ENCODE measurements at regions not wholly inside any gene's neighbourhood (a gene's known extent, or its start where the extent isn't known, plus 50 kb on each side); places are given as distances from the start of the nearest gene placed in this dataset.

- no peak for DNase-seq (ENCODE audit: low spot score)
These were observed 229.6 kb upstream of the CDH2 start for GRCh38 chr18:28406533-28406932.

GRCh38 chr18:28404694-28405093, 227.8 kb upstream of the CDH2 start:
- no peak for DNase-seq (ENCODE audit: low spot score)

DNA sequence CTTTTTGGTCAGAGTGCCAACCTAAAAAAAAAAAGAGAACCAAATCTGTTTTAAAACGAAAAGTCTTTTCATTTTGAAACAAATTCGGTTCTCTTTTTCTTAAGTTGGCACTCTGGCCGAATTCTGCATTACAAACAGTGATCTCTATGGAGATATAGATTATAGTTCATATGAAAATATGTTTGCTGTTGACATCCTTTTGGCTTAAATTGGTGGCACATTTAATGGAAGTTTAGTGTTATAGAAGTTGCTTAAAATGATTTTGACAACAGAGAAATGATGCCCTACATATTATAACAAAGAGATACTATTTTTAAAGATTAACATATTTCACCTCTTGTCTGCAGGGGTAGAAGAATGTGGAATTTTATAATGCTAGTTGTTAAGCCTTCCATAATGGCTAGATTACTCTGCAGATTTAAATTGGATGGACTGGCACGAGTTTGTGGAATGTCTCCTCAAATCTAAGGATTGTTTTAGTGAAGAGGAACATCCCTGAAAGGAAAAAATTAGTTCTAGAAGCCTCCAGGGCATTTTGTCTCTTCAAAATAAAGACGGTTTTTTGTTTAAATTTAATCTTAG, 222.9 kb upstream of the CDH2 start:
- no peak for DNase-seq (ENCODE audit: low spot score)

DNA sequence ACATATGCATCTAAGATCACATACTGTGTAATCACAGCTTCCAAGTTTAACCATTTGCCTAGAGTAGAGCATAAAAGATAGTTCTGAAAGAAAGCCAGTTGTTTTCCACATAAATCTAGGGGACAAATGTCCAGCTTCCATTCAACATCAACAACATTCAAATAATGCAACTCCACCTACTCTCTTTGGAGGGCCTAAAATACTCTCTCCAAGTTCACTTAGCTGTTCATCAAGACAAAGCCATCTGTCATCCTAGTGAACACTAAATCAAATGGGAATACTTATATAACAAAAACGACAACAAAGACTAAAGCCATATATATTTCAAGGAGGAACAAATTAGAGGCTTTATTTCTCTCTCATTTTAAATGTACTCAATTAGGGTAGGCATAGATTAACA, 221.5 kb upstream of the CDH2 start:
- no peak for DNase-seq (ENCODE audit: low spot score)

GRCh38 chr18:28390022-28390421, 213.1 kb upstream of the CDH2 start:
- no peak for DNase-seq (ENCODE audit: low spot score)

- DNase-seq (ENCODE audit: low spot score): no peak
These were observed 205.4 kb upstream of the CDH2 start for GRCh38 chr18:28382215-28382879.

DNA sequence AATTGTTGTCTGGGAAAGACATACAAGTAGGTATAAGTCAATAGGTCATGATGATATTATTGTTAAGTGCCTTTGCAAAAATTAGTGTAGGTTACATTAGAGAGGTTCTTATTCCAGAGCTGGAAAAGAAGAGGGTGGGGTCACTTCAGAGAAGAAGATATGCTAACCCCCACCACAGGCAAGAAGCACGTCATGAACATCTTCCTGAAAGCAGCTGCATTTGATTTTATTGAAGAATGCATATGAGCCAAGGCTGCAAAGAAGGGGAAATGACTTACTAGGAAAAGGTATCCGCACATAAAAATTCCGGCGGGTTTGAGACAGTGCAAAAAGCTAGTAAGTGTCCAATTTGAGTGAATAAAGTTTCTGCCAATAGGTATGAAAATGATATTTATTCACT, 195.3 kb upstream of the CDH2 start:
- DNase-seq (ENCODE audit: low spot score): no peak

DNA sequence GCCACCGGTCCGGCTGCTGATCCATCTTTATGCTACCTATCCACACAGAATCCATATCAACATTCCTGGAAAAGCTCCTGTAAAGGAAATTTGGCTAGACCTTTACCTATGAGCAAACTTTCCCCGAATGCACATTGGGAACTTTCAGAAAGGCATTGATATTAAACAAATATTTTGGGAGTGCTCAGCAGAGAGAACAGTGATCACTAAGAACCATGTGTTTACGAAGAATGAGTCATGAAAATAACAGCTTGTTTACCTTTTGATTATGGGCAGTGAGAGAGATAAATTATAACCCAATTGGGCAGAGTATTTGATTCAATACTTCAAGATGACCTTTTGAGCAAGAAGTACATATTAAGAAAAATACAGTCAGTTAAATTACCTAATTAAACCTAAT, 189.7 kb upstream of the CDH2 start:
- no peak for DNase-seq (ENCODE audit: low spot score)

GRCh38 chr18:28365411-28365831, 188.5 kb upstream of the CDH2 start:
- no peak for DNase-seq (ENCODE audit: low spot score)

GRCh38 chr18:28363124-28363523, 186.2 kb upstream of the CDH2 start:
- no peak for DNase-seq (ENCODE audit: low spot score)

DNA sequence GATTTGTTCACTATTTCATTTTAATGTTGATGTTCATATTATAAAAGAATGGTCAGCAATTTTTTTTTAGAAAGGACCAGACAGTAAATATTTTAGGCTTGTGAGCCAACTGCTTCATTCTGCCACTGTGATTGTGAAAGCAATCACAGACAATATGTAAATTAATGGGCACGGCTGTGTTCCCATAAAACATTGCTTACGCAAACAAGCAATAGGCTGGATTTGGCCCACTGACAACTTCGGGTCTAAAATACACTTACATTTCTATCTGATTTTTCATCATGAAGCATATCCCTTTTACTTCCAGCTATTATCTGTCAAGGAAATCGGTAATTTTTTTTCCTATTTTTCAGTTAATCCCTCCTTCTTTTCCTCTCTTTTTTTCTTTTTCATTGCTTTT, 182.2 kb upstream of the CDH2 start:
- DNase-seq (ENCODE audit: low spot score): no peak

DNA sequence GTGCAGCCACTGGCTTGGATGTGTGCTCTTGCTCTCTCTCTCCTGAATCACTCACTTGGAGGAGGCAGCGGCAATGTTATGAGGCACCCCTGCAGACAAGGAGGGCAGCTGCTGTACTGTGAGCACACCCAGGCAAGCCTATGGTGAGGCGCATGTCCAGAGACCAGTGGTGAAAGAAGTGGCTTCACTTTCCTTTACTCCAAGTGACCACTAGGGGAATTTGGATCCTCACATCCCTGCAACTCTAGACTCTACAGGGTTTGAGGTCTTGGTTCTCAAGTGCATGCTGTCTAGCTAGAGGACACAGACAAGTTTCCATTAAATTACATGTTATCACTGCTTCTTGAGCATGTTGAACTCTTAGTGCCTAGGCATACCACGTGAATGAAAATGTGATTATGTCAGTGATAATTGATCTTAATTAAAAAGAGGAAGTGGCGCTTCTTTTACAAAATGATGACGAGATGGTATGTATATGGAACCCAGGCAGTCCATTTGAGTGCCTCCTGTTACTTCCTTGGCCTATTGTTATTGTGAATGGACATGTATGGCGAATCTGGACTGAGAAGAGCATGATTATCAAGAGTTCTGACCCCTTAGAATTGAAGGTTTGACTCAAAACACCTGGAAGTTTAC, 181.0 kb upstream of the CDH2 start:
- DNase-seq (ENCODE audit: low spot score): no peak

DNA sequence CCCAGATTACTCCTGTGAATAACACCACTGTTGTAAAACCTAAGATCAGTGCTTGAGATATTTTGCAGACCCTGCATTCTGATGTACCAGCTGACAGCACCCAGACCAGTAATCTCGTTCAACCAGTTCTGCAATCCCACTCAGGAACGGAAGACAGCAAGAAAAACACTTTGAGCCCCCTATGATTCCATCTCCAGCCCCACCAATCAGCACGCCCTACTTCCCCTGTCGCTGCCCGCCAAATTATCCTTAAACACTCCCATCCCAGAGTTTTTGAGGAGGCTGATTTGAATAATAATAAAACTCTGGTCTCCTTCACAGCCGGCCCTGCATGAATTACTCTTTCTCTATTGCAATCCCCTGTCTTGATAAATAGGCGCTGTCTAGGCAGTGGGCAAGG, 173.9 kb upstream of the CDH2 start:
- DNase-seq (ENCODE audit: low spot score): no peak

DNA sequence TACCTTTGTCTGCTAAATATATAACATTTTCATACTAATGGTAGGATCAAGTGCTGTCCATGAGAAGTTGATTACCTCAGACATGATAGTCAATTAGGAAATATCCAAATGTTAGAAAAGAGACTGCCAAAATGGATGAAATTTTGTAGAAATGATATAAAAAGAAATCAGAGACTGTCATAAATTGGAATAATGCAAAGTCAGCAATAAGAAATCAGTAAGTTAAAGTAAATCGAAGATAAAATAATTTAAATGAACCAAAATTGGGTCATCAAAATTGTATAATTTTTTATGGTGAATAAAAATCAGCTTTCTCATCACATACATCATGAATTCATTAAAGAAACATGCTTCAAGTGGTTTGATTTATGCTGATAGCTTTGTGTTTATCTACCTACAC, 165.3 kb upstream of the CDH2 start:
- DNase-seq (ENCODE audit: low spot score): no peak

DNA sequence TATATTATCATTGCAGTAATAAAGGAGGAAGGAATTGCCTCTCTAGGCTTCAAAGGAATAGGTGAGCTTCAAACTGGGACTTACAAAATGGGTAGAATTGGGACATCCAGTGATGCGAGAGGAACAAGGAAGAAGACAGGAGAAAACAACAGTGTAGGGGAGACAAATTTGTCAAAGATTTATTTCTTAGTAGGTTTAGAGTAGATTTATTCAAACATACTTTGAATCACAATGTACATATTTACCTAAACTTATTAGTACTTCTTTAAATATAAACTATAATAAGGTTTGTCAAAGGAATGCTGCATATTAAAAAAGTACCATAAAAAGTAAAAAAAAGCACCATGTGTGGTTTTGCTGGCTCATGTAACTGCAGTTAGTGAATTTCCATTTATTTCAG, 161.4 kb upstream of the CDH2 start:
- DNase-seq (ENCODE audit: low spot score): no peak

GRCh38 chr18:28334516-28334915, 157.6 kb upstream of the CDH2 start:
- DNase-seq (ENCODE audit: low spot score): no peak

- no peak for DNase-seq (ENCODE audit: low spot score)
These were observed 155.1 kb upstream of the CDH2 start for GRCh38 chr18:28332071-28332470.

DNA sequence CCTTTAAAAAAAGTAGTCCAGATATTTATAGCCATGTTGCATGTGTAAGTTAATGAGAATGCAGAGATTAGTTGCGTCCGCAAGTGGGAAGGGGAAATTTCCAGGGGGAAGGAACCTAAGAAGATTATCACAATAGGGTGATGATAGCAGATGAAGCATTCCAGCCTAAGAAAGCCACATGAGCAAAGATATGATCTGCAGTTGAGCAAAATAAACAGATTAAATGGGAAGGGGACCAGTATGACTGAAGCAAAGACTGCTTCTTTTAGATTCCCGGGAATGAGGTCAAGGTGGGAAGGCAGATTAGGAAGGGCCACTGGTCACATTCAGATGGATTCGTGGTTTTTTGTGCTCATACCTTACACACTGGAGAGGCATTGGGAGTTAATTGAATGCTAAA, 154.6 kb upstream of the CDH2 start:
- no peak for DNase-seq (ENCODE audit: low spot score)

DNA sequence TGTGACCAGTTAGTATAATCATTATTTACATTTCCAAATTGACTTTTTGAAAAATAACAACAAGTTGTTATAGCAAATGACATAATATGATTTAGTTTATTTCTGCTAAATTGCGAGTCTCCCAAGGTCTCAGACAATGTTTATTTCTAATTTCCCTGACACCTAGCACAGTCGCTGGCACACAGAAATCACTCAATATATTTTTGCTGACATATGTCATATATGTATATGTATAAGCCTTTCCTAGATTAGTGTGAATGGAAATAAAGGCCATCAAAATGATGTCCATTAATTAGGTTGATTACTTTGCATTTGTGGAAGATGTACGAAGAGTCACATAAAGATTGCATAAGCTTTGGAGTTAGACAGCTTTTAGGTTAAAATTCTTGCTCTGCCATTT, 136.7 kb upstream of the CDH2 start:
- DNase-seq (ENCODE audit: low spot score): no peak

- no peak for DNase-seq (ENCODE audit: low spot score)
These were observed 111.9 kb upstream of the CDH2 start for GRCh38 chr18:28288784-28289183.

GRCh38 chr18:28287146-28287545, 110.2 kb upstream of the CDH2 start:
- DNase-seq (ENCODE audit: low spot score): no peak

DNA sequence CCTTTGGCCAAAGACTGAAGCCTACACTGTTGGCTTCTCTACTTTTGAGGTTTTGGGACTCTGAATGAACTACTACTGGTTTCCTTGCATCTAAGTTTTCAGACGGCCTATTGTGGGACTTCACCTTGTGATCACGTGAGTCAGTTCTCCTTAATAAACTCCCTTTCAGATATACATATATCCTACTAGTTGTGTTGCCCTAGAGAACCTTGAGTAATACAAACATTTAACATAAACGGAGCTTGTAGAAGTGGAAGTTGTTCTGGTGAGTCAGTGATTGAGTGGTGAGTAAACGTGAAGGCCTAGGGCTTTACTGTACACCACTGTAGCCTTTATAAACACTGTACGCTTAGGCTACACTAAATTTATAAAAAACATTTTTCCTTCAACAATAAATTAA, 107.2 kb upstream of the CDH2 start:
- DNase-seq (ENCODE audit: low spot score): no peak

- DNase-seq (ENCODE audit: low spot score): no peak
These were observed 104.5 kb upstream of the CDH2 start for GRCh38 chr18:28281400-28281799.

DNA sequence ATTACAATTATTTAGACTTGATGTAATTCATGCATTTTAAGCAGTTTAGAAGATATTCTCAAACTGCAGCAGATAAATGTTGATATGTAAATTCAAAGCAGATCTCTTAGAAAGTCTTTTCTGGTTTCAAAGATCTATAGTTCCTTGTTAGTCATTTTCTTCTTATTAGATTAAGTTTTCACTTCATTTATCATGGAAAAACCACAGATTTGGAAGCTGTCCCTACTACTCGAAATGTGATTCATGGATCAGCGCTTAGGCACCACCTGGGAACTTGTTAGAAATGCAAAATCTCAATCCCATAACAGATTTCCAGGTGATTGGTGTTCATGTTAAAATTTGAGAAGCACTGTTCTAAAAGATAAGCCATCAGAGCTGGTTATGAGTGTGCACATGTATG, 92.8 kb upstream of the CDH2 start:
- no peak for DNase-seq (ENCODE audit: low spot score)
